ENCODE measurements at regions not wholly inside any gene's neighbourhood (a gene's known extent, or its start where the extent isn't known, plus 50 kb on each side); places are given as distances from the start of the nearest gene placed in this dataset.
"Not testable (repeated sequence)": the region's sequence is repeated elsewhere in the genome, so short reads cannot be mapped to it uniquely, and the experiment has no call there.

DNA sequence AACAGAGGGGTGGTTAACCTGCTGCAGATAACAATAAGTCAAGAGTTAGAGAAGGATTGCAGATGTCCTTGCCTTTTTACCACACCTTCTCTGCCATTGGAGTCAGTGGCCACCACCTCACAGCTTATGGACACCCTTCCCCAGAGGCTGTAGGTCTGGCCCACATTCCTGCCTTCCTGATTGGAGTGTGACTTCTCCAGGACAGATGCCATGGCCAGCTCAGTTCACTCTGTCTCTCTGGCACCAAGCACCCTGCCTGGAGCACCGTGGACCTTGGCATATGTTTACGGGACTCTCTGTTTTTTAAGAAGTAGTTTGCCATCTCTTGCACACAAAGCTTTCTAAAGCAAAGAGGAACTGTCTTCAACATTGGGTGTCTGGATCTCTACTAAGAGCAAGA is 323.8 kb downstream of the BCL2L11 start:
- TF ChIP-seq, protein P1, sequence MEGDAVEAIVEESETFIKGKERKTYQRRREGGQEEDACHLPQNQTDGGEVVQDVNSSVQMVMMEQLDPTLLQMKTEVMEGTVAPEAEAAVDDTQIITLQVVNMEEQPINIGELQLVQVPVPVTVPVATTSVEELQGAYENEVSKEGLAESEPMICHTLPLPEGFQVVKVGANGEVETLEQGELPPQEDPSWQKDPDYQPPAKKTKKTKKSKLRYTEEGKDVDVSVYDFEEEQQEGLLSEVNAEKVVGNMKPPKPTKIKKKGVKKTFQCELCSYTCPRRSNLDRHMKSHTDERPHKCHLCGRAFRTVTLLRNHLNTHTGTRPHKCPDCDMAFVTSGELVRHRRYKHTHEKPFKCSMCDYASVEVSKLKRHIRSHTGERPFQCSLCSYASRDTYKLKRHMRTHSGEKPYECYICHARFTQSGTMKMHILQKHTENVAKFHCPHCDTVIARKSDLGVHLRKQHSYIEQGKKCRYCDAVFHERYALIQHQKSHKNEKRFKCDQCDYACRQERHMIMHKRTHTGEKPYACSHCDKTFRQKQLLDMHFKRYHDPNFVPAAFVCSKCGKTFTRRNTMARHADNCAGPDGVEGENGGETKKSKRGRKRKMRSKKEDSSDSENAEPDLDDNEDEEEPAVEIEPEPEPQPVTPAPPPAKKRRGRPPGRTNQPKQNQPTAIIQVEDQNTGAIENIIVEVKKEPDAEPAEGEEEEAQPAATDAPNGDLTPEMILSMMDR (IDR thresholded peaks at IDR 0.05), result not testable (repeated sequence)
- TF ChIP-seq POLR2A (IDR thresholded peaks at IDR 0.05), result not testable (repeated sequence)

All from thyroid gland (tissue), 4 donors.